WTC11 (cell line): ENCODE measurements at regions not wholly inside any gene's neighbourhood (a gene's known extent, or its start where the extent isn't known, plus 50 kb on each side); places are given as distances from the start of the nearest gene placed in this dataset.

ENCODE experiments used
- ATAC-seq: fragments of 200-7000 bp; cut with Tn5 transposase; 2 replicates; pipeline ENCODE4 v1.10.0; 2021; ENCODE audit warnings: mild to moderate bottlenecking, moderate library complexity
- CTCF ChIA-PET: fragments of 300-600 bp; sonication (Branson Sonifier 250); formaldehyde crosslinking; loops from one replicate; lab custom pipeline; 2021; ENCODE audit warnings: antibody characterized with exemption; lab: Charles Lee
- POLR2A ChIA-PET: fragments of 350-600 bp; sonication (Branson Sonifier 250); formaldehyde crosslinking; loops from one replicate; lab custom pipeline; 2021; ENCODE audit warnings: antibody characterized with exemption; lab: Charles Lee
- DNase-seq: peaks from one replicate; pipeline ENCODE4 v3.0.0; 2021; ENCODE audit warnings: low spot score
- H3K27ac Mint-ChIP-seq: 2 replicates; pipeline ENCODE4 v1.8.0; 2021; ENCODE audit warnings: mixed read lengths
- H3K27me3 Mint-ChIP-seq: 2 replicates; pipeline ENCODE4 v1.8.0; 2021; ENCODE audit warnings: low read depth, mild to moderate bottlenecking, moderate library complexity, mixed read lengths
- H3K36me3 Mint-ChIP-seq: 2 replicates; pipeline ENCODE4 v1.8.0; 2021; ENCODE audit warnings: mixed read lengths
- H3K4me1 Mint-ChIP-seq: 2 replicates; pipeline ENCODE4 v1.8.0; 2022; ENCODE audit warnings: mixed read lengths
- H3K4me3 Mint-ChIP-seq: 2 replicates; pipeline ENCODE4 v1.8.0; 2021; ENCODE audit warnings: mild to moderate bottlenecking, moderate library complexity, mixed read lengths
- H3K9me3 Mint-ChIP-seq: 2 replicates; pipeline ENCODE4 v1.8.0; 2021; ENCODE audit warnings: mixed read lengths
- AR ChIP-seq: fragments of 250-450 bp; sonication (Bioruptor Pico); IDR thresholded peaks from 2 replicates; pipeline ENCODE4 v1.9.0; 2021; ENCODE audit warnings: mild to moderate bottlenecking
- CREM ChIP-seq: sonication (generic); formaldehyde crosslinking; IDR thresholded peaks from 2 replicates; pipeline ENCODE4 v1.8.1; 2022; ENCODE audit warnings: mild to moderate bottlenecking, missing genetic modification reagents, moderate library complexity
- FOXP1 ChIP-seq: sonication (generic); formaldehyde crosslinking; IDR thresholded peaks from 2 replicates; pipeline ENCODE4 v1.8.0; 2022; ENCODE audit warnings: missing genetic modification reagents, mild to moderate bottlenecking, moderate library complexity, borderline replicate concordance
- MLX ChIP-seq: sonication (generic); formaldehyde crosslinking; IDR thresholded peaks from 2 replicates; pipeline ENCODE4 v1.8.1; 2023; ENCODE audit warnings: mild to moderate bottlenecking, missing genetic modification reagents, moderate library complexity
- OVOL2 ChIP-seq: fragments of 250-450 bp; sonication (Bioruptor Pico); IDR thresholded peaks from 2 replicates; pipeline ENCODE4 v1.9.0; 2021; ENCODE audit warnings: mild to moderate bottlenecking, borderline replicate concordance
- PRRX2 ChIP-seq: fragments of 250-450 bp; sonication (Bioruptor Pico); IDR thresholded peaks from 2 replicates; pipeline ENCODE4 v1.8.0; 2021; ENCODE audit warnings: mild to moderate bottlenecking
- RORB ChIP-seq: fragments of 250-450 bp; sonication (Bioruptor Pico); IDR thresholded peaks from 2 replicates; pipeline ENCODE4 v1.9.0; 2021; ENCODE audit warnings: mild to moderate bottlenecking
- SMAD3 ChIP-seq: sonication (generic); formaldehyde crosslinking; IDR thresholded peaks from 2 replicates; pipeline ENCODE4 v1.8.0; 2022; ENCODE audit warnings: missing genetic modification reagents, mild to moderate bottlenecking, borderline replicate concordance
- SP1 ChIP-seq: sonication (generic); formaldehyde crosslinking; conservative IDR thresholded peaks from 2 replicates; pipeline ENCODE4 v1.8.1; 2022; ENCODE audit warnings: missing genetic modification reagents
- TEAD1 ChIP-seq: sonication (generic); formaldehyde crosslinking; IDR thresholded peaks from 2 replicates; pipeline ENCODE4 v1.8.0; 2022; ENCODE audit warnings: mild to moderate bottlenecking, missing genetic modification reagents
- ZNF317 ChIP-seq: sonication (generic); formaldehyde crosslinking; IDR thresholded peaks from 2 replicates; pipeline ENCODE4 v1.8.1; 2023; ENCODE audit warnings: low read depth, mild to moderate bottlenecking, moderate library complexity, missing genetic modification reagents, borderline replicate concordance
- ZNF512 ChIP-seq: sonication (generic); formaldehyde crosslinking; IDR thresholded peaks from 2 replicates; pipeline ENCODE4 v1.8.1; 2022; ENCODE audit warnings: missing genetic modification reagents, borderline replicate concordance
- ZNF671 ChIP-seq: fragments of 250-450 bp; sonication (Bioruptor Pico); IDR thresholded peaks from 2 replicates; pipeline ENCODE4 v1.8.0; 2021; ENCODE audit warnings: mild to moderate bottlenecking
- ZSCAN18 ChIP-seq: fragments of 250-450 bp; sonication (Bioruptor Pico); IDR thresholded peaks from 2 replicates; pipeline ENCODE4 v2.1.2; 2022; ENCODE audit warnings: mild to moderate bottlenecking, moderate library complexity
- TF ChIP-seq, protein P1 (sequence below): fragments of 250-450 bp; sonication (Bioruptor Pico); IDR thresholded peaks from 2 replicates; pipeline ENCODE4 v1.8.0; 2021; ENCODE audit warnings: mild to moderate bottlenecking
- TF ChIP-seq, protein P2 (sequence below): sonication (generic); formaldehyde crosslinking; IDR thresholded peaks from 2 replicates; pipeline ENCODE4 v1.8.1; 2022; ENCODE audit warnings: low read depth, missing genetic modification reagents, borderline replicate concordance
- TF ChIP-seq, protein P3 (sequence below): sonication (generic); formaldehyde crosslinking; IDR thresholded peaks from 2 replicates; pipeline ENCODE4 v1.8.0; 2022; ENCODE audit warnings: mild to moderate bottlenecking, missing genetic modification reagents
- TF ChIP-seq, protein P4 (sequence below): fragments of 250-450 bp; sonication (Bioruptor Pico); IDR thresholded peaks from 2 replicates; pipeline ENCODE4 v1.9.0; 2021; ENCODE audit warnings: moderate library complexity, mild to moderate bottlenecking, inconsistent platforms, borderline replicate concordance
- TF ChIP-seq, protein P5 (sequence below): sonication (generic); formaldehyde crosslinking; conservative IDR thresholded peaks from 2 replicates; pipeline ENCODE4 v1.8.1; 2022; ENCODE audit warnings: mild to moderate bottlenecking, missing genetic modification reagents
- TF ChIP-seq, protein P6 (sequence below): sonication (generic); formaldehyde crosslinking; IDR thresholded peaks from 2 replicates; pipeline ENCODE4 v1.8.1; 2022; ENCODE audit warnings: mild to moderate bottlenecking, missing genetic modification reagents, moderate library complexity, borderline replicate concordance
- TF ChIP-seq, protein P7 (sequence below): sonication (generic); formaldehyde crosslinking; IDR thresholded peaks from 2 replicates; pipeline ENCODE4 v1.8.0; 2022; ENCODE audit warnings: mild to moderate bottlenecking, missing genetic modification reagents

- H3K4me1 Mint-ChIP-seq = peaks cover 18% of the 10 kb centered on the region
- no peaks in the 10 kb centered on the region for H3K27me3 Mint-ChIP-seq
- ChIA-PET POLR2A (no interaction called here), CTCF (no interaction called here)
- 0 out of 2 replicates have a peak, but pooled peaks cover 11% of the 10 kb centered on the region for H3K9me3 Mint-ChIP-seq
- ATAC-seq (no peak), DNase-seq (no peak)
- no peaks in the 10 kb centered on the region for H3K36me3 Mint-ChIP-seq
- no peak overlapping the region for H3K27ac Mint-ChIP-seq
- no peak overlapping the region for H3K4me3 Mint-ChIP-seq
- TF ChIP-seq OVOL2 (CRISPR knock-in tag) (no peak), MLX (no peak), ZNF317 (CRISPR knock-in tag) (no peak), CREM (CRISPR knock-in tag) (no peak), PRRX2 (CRISPR knock-in tag) (no peak), ZSCAN18 (no peak), SMAD3 (CRISPR knock-in tag) (no peak), ZNF671 (CRISPR knock-in tag) (no peak), RORB (CRISPR knock-in tag) (no peak), AR (no peak)
- TF ChIP-seq, protein P1, sequence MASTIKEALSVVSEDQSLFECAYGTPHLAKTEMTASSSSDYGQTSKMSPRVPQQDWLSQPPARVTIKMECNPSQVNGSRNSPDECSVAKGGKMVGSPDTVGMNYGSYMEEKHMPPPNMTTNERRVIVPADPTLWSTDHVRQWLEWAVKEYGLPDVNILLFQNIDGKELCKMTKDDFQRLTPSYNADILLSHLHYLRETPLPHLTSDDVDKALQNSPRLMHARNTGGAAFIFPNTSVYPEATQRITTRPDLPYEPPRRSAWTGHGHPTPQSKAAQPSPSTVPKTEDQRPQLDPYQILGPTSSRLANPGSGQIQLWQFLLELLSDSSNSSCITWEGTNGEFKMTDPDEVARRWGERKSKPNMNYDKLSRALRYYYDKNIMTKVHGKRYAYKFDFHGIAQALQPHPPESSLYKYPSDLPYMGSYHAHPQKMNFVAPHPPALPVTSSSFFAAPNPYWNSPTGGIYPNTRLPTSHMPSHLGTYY = no peak
- TF ChIP-seq, protein P2, sequence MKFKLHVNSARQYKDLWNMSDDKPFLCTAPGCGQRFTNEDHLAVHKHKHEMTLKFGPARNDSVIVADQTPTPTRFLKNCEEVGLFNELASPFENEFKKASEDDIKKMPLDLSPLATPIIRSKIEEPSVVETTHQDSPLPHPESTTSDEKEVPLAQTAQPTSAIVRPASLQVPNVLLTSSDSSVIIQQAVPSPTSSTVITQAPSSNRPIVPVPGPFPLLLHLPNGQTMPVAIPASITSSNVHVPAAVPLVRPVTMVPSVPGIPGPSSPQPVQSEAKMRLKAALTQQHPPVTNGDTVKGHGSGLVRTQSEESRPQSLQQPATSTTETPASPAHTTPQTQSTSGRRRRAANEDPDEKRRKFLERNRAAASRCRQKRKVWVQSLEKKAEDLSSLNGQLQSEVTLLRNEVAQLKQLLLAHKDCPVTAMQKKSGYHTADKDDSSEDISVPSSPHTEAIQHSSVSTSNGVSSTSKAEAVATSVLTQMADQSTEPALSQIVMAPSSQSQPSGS (CRISPR knock-in tag) = no peak
- TF ChIP-seq, protein P3, sequence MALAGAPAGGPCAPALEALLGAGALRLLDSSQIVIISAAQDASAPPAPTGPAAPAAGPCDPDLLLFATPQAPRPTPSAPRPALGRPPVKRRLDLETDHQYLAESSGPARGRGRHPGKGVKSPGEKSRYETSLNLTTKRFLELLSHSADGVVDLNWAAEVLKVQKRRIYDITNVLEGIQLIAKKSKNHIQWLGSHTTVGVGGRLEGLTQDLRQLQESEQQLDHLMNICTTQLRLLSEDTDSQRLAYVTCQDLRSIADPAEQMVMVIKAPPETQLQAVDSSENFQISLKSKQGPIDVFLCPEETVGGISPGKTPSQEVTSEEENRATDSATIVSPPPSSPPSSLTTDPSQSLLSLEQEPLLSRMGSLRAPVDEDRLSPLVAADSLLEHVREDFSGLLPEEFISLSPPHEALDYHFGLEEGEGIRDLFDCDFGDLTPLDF (CRISPR knock-in tag) = no peak
- TF ChIP-seq, protein P4, sequence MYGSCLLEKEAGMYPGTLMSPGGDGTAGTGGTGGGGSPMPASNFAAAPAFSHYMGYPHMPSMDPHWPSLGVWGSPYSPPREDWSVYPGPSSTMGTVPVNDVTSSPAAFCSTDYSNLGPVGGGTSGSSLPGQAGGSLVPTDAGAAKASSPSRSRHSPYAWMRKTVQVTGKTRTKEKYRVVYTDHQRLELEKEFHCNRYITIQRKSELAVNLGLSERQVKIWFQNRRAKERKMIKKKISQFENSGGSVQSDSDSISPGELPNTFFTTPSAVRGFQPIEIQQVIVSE (CRISPR knock-in tag) = no peak
- TF ChIP-seq, protein P5, sequence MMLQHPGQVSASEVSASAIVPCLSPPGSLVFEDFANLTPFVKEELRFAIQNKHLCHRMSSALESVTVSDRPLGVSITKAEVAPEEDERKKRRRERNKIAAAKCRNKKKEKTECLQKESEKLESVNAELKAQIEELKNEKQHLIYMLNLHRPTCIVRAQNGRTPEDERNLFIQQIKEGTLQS (CRISPR knock-in tag) = no peak
Measured at GRCh38 chr10:64261092-64261491, 739.9 kb downstream of the REEP3 start.

GRCh38 chr10:64261676-64262075, 740.5 kb downstream of the REEP3 start:
- no peak for DNase-seq
- no peaks in the 10 kb centered on the region for H3K27me3 Mint-ChIP-seq
- no peaks in the 10 kb centered on the region for H3K36me3 Mint-ChIP-seq
- H3K4me3 Mint-ChIP-seq = no peak overlapping the region
- peaks cover 18% of the 10 kb centered on the region for H3K4me1 Mint-ChIP-seq
- H3K9me3 Mint-ChIP-seq = 0 out of 2 replicates have a peak, but pooled peaks cover 11% of the 10 kb centered on the region
- no peak for ATAC-seq
- ChIA-PET POLR2A (no interaction called here), CTCF (no interaction called here)
- H3K27ac Mint-ChIP-seq = no peak overlapping the region
- TF ChIP-seq, protein P6, sequence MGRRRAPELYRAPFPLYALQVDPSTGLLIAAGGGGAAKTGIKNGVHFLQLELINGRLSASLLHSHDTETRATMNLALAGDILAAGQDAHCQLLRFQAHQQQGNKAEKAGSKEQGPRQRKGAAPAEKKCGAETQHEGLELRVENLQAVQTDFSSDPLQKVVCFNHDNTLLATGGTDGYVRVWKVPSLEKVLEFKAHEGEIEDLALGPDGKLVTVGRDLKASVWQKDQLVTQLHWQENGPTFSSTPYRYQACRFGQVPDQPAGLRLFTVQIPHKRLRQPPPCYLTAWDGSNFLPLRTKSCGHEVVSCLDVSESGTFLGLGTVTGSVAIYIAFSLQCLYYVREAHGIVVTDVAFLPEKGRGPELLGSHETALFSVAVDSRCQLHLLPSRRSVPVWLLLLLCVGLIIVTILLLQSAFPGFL (CRISPR knock-in tag) = no peak
- TF ChIP-seq, protein P7, sequence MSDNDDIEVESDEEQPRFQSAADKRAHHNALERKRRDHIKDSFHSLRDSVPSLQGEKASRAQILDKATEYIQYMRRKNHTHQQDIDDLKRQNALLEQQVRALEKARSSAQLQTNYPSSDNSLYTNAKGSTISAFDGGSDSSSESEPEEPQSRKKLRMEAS (CRISPR knock-in tag) = no peak
- TF ChIP-seq FOXP1 (CRISPR knock-in tag) = no peak
- no peak for TF ChIP-seq TEAD1
- TF ChIP-seq, protein P5 (CRISPR knock-in tag) = no peak
- no peak for TF ChIP-seq SP1 (CRISPR knock-in tag)
- no peak for TF ChIP-seq ZNF512
